ENCODE measurements at regions not wholly inside any gene's neighbourhood (a gene's known extent, or its start where the extent isn't known, plus 50 kb on each side); places are given as distances from the start of the nearest gene placed in this dataset.

GRCh38 chr1:157235307-157235706 is 97.1 kb upstream of the ETV3 start:
- Histone ChIP-seq H3K4me3 (ENCODE audit: insufficient read depth, low read depth, low read length) (no peak overlapping the region), H3K27me3 (ENCODE audit: control insufficient read depth, insufficient read depth, low read length, poor library complexity, severe bottlenecking) (no peaks in the 10 kb centered on the region), H3K4me1 (ENCODE audit: control insufficient read depth, insufficient read depth, low read length) (no peaks in the 10 kb centered on the region), H3K36me3 (ENCODE audit: control insufficient read depth, insufficient read depth, low read length) (no peaks in the 10 kb centered on the region), H3K9me3 (ENCODE audit: control insufficient read depth, low read length) (no peaks in the 10 kb centered on the region), H3K27ac (ENCODE audit: insufficient read depth, low read depth, low read length, poor library complexity, severe bottlenecking) (no peak overlapping the region)
- 91 to 93% methylated on average over 4 of the region's 4 CpGs for WGBS, 2 experiments

GRCh38 chr1:157234705-157235273 is 96.6 kb upstream of the ETV3 start:
- Histone ChIP-seq H3K4me3 (ENCODE audit: insufficient read depth, low read depth, low read length) (no peak overlapping the region), H3K4me1 (ENCODE audit: control insufficient read depth, insufficient read depth, low read length) (no peaks in the 10 kb centered on the region), H3K27ac (ENCODE audit: insufficient read depth, low read depth, low read length, poor library complexity, severe bottlenecking) (no peak overlapping the region), H3K9me3 (ENCODE audit: control insufficient read depth, low read length) (no peaks in the 10 kb centered on the region), H3K36me3 (ENCODE audit: control insufficient read depth, insufficient read depth, low read length) (no peaks in the 10 kb centered on the region), H3K27me3 (ENCODE audit: control insufficient read depth, insufficient read depth, low read length, poor library complexity, severe bottlenecking) (no peaks in the 10 kb centered on the region)
- 89 to 91% methylated on average over 3 of the region's 3 CpGs for WGBS, 2 experiments

- WGBS, 2 experiments, result 82 to 85% methylated on average over 1 of the region's 1 CpG
- no peaks in the 10 kb centered on the region for H3K4me1 ChIP-seq (ENCODE audit: control insufficient read depth, insufficient read depth, low read length)
Observed at GRCh38 chr1:157233131-157233530, 94.9 kb upstream of the ETV3 start.

GRCh38 chr1:157231846-157232525 is 93.8 kb upstream of the ETV3 start:
- Histone ChIP-seq H3K4me1 (ENCODE audit: control insufficient read depth, insufficient read depth, low read length) (no peaks in the 10 kb centered on the region), H3K27me3 (ENCODE audit: control insufficient read depth, insufficient read depth, low read length, poor library complexity, severe bottlenecking) (no peaks in the 10 kb centered on the region), H3K36me3 (ENCODE audit: control insufficient read depth, insufficient read depth, low read length) (no peaks in the 10 kb centered on the region), H3K27ac (ENCODE audit: insufficient read depth, low read depth, low read length, poor library complexity, severe bottlenecking) (no peak overlapping the region), H3K4me3 (ENCODE audit: insufficient read depth, low read depth, low read length) (no peak overlapping the region), H3K9me3 (ENCODE audit: control insufficient read depth, low read length) (no peaks in the 10 kb centered on the region)
- 96% methylated on average over 3 to 4 of the region's 4 CpGs for WGBS, 2 experiments

More at GRCh38 chr1:157233131-157233530, 94.9 kb upstream of the ETV3 start:
- Histone ChIP-seq H3K36me3 (ENCODE audit: control insufficient read depth, insufficient read depth, low read length) (no peaks in the 10 kb centered on the region), H3K27me3 (ENCODE audit: control insufficient read depth, insufficient read depth, low read length, poor library complexity, severe bottlenecking) (no peaks in the 10 kb centered on the region), H3K9me3 (ENCODE audit: control insufficient read depth, low read length) (no peaks in the 10 kb centered on the region), H3K4me3 (ENCODE audit: insufficient read depth, low read depth, low read length) (no peak overlapping the region), H3K27ac (ENCODE audit: insufficient read depth, low read depth, low read length, poor library complexity, severe bottlenecking) (no peak overlapping the region)

- no peak overlapping the region for H3K27ac ChIP-seq (ENCODE audit: insufficient read depth, low read depth, low read length, poor library complexity, severe bottlenecking)
- no peak overlapping the region for H3K4me3 ChIP-seq (ENCODE audit: insufficient read depth, low read depth, low read length)
- no peaks in the 10 kb centered on the region for H3K27me3 ChIP-seq (ENCODE audit: control insufficient read depth, insufficient read depth, low read length, poor library complexity, severe bottlenecking)
- WGBS, 2 experiments, result 93 to 98% methylated on average over 4 of the region's 4 CpGs
- H3K36me3 ChIP-seq (ENCODE audit: control insufficient read depth, insufficient read depth, low read length), result no peaks in the 10 kb centered on the region
- H3K9me3 ChIP-seq (ENCODE audit: control insufficient read depth, low read length), result no peaks in the 10 kb centered on the region
- H3K4me1 ChIP-seq (ENCODE audit: control insufficient read depth, insufficient read depth, low read length), result no peaks in the 10 kb centered on the region
Observed at GRCh38 chr1:157230500-157230899, 92.3 kb upstream of the ETV3 start.

- H3K4me1 ChIP-seq (ENCODE audit: control insufficient read depth, insufficient read depth, low read length), result no peaks in the 10 kb centered on the region
- 94 to 96% methylated on average over 5 of the region's 5 CpGs for WGBS, 2 experiments
- no peaks in the 10 kb centered on the region for H3K9me3 ChIP-seq (ENCODE audit: control insufficient read depth, low read length)
- H3K4me3 ChIP-seq (ENCODE audit: insufficient read depth, low read depth, low read length), result no peak overlapping the region
- no peaks in the 10 kb centered on the region for H3K27me3 ChIP-seq (ENCODE audit: control insufficient read depth, insufficient read depth, low read length, poor library complexity, severe bottlenecking)
- H3K27ac ChIP-seq (ENCODE audit: insufficient read depth, low read depth, low read length, poor library complexity, severe bottlenecking), result no peak overlapping the region
- H3K36me3 ChIP-seq (ENCODE audit: control insufficient read depth, insufficient read depth, low read length), result no peaks in the 10 kb centered on the region
Observed at GRCh38 chr1:157227700-157228099, 89.5 kb upstream of the ETV3 start.

GRCh38 chr1:157226739-157227138 is 88.5 kb upstream of the ETV3 start:
- Histone ChIP-seq H3K27ac (ENCODE audit: insufficient read depth, low read depth, low read length, poor library complexity, severe bottlenecking) (no peak overlapping the region), H3K9me3 (ENCODE audit: control insufficient read depth, low read length) (no peaks in the 10 kb centered on the region), H3K36me3 (ENCODE audit: control insufficient read depth, insufficient read depth, low read length) (no peaks in the 10 kb centered on the region), H3K4me1 (ENCODE audit: control insufficient read depth, insufficient read depth, low read length) (no peaks in the 10 kb centered on the region), H3K27me3 (ENCODE audit: control insufficient read depth, insufficient read depth, low read length, poor library complexity, severe bottlenecking) (no peaks in the 10 kb centered on the region), H3K4me3 (ENCODE audit: insufficient read depth, low read depth, low read length) (no peak overlapping the region)
- 81 to 82% methylated on average over 4 of the region's 4 CpGs for WGBS, 2 experiments

- H3K27me3 ChIP-seq (ENCODE audit: control insufficient read depth, insufficient read depth, low read length, poor library complexity, severe bottlenecking), result no peaks in the 10 kb centered on the region
- H3K36me3 ChIP-seq (ENCODE audit: control insufficient read depth, insufficient read depth, low read length), result no peaks in the 10 kb centered on the region
- H3K27ac ChIP-seq (ENCODE audit: insufficient read depth, low read depth, low read length, poor library complexity, severe bottlenecking), result no peak overlapping the region
- 65 to 76% methylated on average over 2 of the region's 2 CpGs for WGBS, 2 experiments
- no peaks in the 10 kb centered on the region for H3K4me1 ChIP-seq (ENCODE audit: control insufficient read depth, insufficient read depth, low read length)
- no peaks in the 10 kb centered on the region for H3K9me3 ChIP-seq (ENCODE audit: control insufficient read depth, low read length)
- H3K4me3 ChIP-seq (ENCODE audit: insufficient read depth, low read depth, low read length), result no peak overlapping the region
Observed at GRCh38 chr1:157219600-157219999, 81.4 kb upstream of the ETV3 start.

- no peaks in the 10 kb centered on the region for H3K27me3 ChIP-seq (ENCODE audit: control insufficient read depth, insufficient read depth, low read length, poor library complexity, severe bottlenecking)
- H3K4me3 ChIP-seq (ENCODE audit: insufficient read depth, low read depth, low read length), result no peak overlapping the region
- 92 to 95% methylated on average over 4 of the region's 4 CpGs for WGBS, 2 experiments
- H3K9me3 ChIP-seq (ENCODE audit: control insufficient read depth, low read length), result no peaks in the 10 kb centered on the region
- H3K4me1 ChIP-seq (ENCODE audit: control insufficient read depth, insufficient read depth, low read length), result no peaks in the 10 kb centered on the region
- no peaks in the 10 kb centered on the region for H3K36me3 ChIP-seq (ENCODE audit: control insufficient read depth, insufficient read depth, low read length)
- no peak overlapping the region for H3K27ac ChIP-seq (ENCODE audit: insufficient read depth, low read depth, low read length, poor library complexity, severe bottlenecking)
Observed at GRCh38 chr1:157219182-157219581, 81.0 kb upstream of the ETV3 start.

GRCh38 chr1:157218671-157219070 is 80.5 kb upstream of the ETV3 start:
- WGBS, 2 experiments, result 89 to 93% methylated on average over 5 to 6 of the region's 6 CpGs
- Histone ChIP-seq H3K27ac (ENCODE audit: insufficient read depth, low read depth, low read length, poor library complexity, severe bottlenecking) (no peak overlapping the region), H3K27me3 (ENCODE audit: control insufficient read depth, insufficient read depth, low read length, poor library complexity, severe bottlenecking) (no peaks in the 10 kb centered on the region), H3K4me3 (ENCODE audit: insufficient read depth, low read depth, low read length) (no peak overlapping the region), H3K9me3 (ENCODE audit: control insufficient read depth, low read length) (no peaks in the 10 kb centered on the region), H3K36me3 (ENCODE audit: control insufficient read depth, insufficient read depth, low read length) (no peaks in the 10 kb centered on the region), H3K4me1 (ENCODE audit: control insufficient read depth, insufficient read depth, low read length) (no peaks in the 10 kb centered on the region)
